ENCODE measurements at regions not wholly inside any gene's neighbourhood (a gene's known extent, or its start where the extent isn't known, plus 50 kb on each side); places are given as distances from the start of the nearest gene placed in this dataset.
A peak's percentile ranks its signal among the peaks of the same experiment; 100 is the strongest.

DNA sequence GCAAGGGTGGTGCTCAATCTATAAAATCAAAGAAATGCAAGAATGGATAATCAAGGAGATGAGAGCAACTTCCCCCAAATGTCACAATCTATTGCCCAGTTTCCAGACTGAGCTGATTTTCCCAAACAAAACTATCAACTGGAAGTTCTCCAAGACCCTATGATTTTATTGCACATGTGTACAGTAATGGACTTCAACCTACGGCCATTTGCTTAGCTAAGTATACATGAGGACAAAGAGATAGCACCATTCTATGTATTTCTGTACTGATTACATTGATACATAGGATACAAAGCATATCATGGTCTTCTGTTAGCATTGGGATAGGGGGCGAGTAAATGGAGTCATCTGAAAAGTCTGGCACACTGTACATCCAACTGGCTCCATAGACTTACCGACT, 407.8 kb downstream of the GABRG1 start:
- intact Hi-C loops (cut with DNase I), result no loop called here
- 81 to 92% (median 85%) methylated on average over 3 of the region's 3 CpGs for WGBS, 4 donors
- no peak for DNase-seq
- Histone ChIP-seq H3K4me3 (no peak overlapping the region), H3K36me3 (replicated peaks in 1 of 2) (no peaks in the 10 kb centered on the region), H3K4me1 (replicated peaks in 1 of 2) (no peaks in the 10 kb centered on the region), H3K27ac (no peak overlapping the region), H3K9me3 (replicated peaks in 1 of 3) (no peaks in the 10 kb centered on the region), H3K27me3 (no peaks in the 10 kb centered on the region)
- no peak for TF ChIP-seq CTCF (IDR thresholded peaks at IDR 0.05)
- no peak for TF ChIP-seq POLR2A (IDR thresholded peaks at IDR 0.05)

GRCh38 chr4:45713996-45714395, 409.9 kb downstream of the GABRG1 start:
- intact Hi-C loops (cut with DNase I), result no loop called here
- no peak for DNase-seq
- TF ChIP-seq CTCF (IDR thresholded peaks at IDR 0.05) (no peak), POLR2A (IDR thresholded peaks at IDR 0.05) (no peak)
- no peaks in the 10 kb centered on the region for H3K36me3 ChIP-seq (replicated peaks in 1 of 2)
- H3K27ac ChIP-seq, result no peak overlapping the region
- no peaks in the 10 kb centered on the region for H3K27me3 ChIP-seq
- H3K4me1 ChIP-seq (replicated peaks in 1 of 2), result no peaks in the 10 kb centered on the region
- H3K9me3 ChIP-seq (replicated peaks in 1 of 3), result no peaks in the 10 kb centered on the region
- H3K4me3 ChIP-seq, result no peak overlapping the region
- WGBS, 4 donors, result 35 to 60% (median 40%) methylated on average over 1 of the region's 1 CpG

DNA sequence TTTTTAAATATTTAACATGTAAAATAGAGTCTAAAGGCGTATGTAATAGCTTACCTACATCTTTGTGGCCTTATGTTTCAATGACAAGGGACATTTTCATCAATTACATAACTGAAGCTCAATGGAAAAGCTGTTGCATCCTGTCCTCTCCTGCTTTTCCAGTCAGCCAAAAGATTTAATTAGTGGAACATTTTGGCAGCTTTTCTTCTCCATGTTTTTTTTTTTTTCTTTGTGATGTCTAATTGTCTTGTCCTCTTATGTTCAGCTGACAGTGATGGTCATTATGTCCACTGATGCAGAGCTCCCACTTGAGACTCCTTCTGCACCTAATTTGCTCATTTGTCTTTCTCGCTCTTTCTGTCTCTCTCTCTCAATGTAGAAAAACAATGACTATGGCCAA, 422.2 kb downstream of the GABRG1 start:
- intact Hi-C loops (cut with DNase I), result no loop called here
- Histone ChIP-seq H3K4me3 (no peak overlapping the region), H3K9me3 (replicated peaks in 1 of 3) (no peaks in the 10 kb centered on the region), H3K36me3 (replicated peaks in 1 of 2) (no peaks in the 10 kb centered on the region), H3K27me3 (no peaks in the 10 kb centered on the region), H3K4me1 (replicated peaks in 1 of 2) (no peaks in the 10 kb centered on the region), H3K27ac (no peak overlapping the region)
- TF ChIP-seq POLR2A (IDR thresholded peaks at IDR 0.05) (no peak), CTCF (IDR thresholded peaks at IDR 0.05) (no peak)
- DNase-seq, result no peak
- WGBS, 4 donors, result 69 to 80% (median 74%) methylated on average over 2 of the region's 2 CpGs

DNA sequence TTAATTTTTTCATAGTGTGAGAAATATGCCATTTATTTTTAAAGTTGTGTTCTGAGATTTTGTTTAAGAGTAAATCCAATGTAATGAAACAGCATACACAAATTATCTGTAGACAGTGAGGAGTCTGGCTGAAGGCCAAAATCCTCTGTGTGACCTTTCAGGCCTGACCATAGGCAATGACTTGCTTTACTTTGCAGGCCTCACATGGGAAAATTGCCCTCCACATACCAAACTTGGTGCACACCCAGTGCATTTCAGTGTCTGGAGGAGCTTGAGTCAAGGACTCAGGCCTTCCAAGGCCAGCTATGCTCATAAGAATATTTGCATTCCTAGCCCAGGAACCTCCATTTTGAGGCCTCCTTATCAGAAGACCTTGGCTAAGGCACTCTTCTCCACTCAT, 430.1 kb downstream of the GABRG1 start:
- H3K27ac ChIP-seq, result no peak overlapping the region
- intact Hi-C loops (cut with DNase I), result no loop called here
- peaks cover 0 to 6% of the 10 kb centered on the region in 2 donors for H3K4me1 ChIP-seq (replicated peaks in 1 of 2)
- no peaks in the 10 kb centered on the region for H3K27me3 ChIP-seq
- no peaks in the 10 kb centered on the region for H3K36me3 ChIP-seq (replicated peaks in 1 of 2)
- peak in 6 of 7 donors; percentile 14 to 66 (median 35) for DNase-seq
- no peaks in the 10 kb centered on the region for H3K9me3 ChIP-seq (replicated peaks in 1 of 3)
- TF ChIP-seq CTCF (IDR thresholded peaks at IDR 0.05) (no peak), POLR2A (IDR thresholded peaks at IDR 0.05) (no peak)
- no peak overlapping the region for H3K4me3 ChIP-seq
